ENCODE measurements at regions not wholly inside any gene's neighbourhood (a gene's known extent, or its start where the extent isn't known, plus 50 kb on each side); places are given as distances from the start of the nearest gene placed in this dataset.

DNA sequence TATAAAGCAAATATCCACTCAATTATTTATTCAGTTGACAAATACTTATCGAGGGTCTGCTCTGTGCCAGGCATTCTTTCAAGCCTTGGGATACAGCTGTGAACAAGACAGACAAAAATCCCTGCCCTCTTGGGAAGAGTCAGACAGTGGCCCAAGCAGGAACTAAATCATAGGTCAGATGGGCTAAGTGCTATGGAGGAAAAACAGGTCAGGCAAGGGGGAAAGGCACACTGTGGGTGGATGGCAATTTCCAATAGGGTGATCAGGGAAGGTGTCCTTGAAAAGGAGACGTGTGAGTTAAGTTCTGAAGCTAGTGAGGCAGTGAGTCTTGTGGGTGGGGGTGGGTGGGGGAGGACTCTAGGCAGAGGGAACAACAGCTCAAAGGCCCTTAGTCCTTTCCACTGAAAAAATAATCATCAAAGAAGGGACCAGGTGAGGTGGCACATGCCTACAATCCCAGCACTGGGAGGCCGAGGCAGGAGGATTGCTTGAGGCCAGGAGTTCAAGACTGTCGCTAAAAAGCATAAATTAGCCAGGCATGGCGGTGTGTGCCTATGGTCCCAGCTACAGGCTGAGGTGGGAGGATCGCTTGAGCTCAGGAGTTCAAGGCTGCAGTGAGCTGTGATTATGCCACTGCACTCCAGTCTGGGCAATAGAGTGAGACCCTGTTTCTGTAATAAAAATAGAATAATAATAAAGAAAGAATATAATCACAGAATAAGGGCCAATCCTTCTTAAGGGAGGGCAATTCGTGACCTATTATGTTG, 95.2 kb upstream of the CPEB4 start:
- peaks cover 4 to 13% of the 10 kb centered on the region in 2 experiments for H3K4me1 Mint-ChIP-seq
- H2AFZ ChIP-seq (ENCODE audit: low read length) = no peak overlapping the region
- H3K9ac ChIP-seq (ENCODE audit: extremely low read depth, insufficient read length, low read length) = no peak overlapping the region
- H3K27ac Mint-ChIP-seq = no peak overlapping the region; a peak in 1 of 7 replicates
- H3K9me3 Mint-ChIP-seq = no peaks in the 10 kb centered on the region
- no peak overlapping the region for H3K56ac ChIP-seq (ENCODE audit: insufficient read length, low read depth, low read length)
- H2BK120ac ChIP-seq (ENCODE audit: low read depth, low read length, poor library complexity, severe bottlenecking) = no peak overlapping the region
- H3K36me3 Mint-ChIP-seq (ENCODE audit: insufficient read depth in 1 of 3, low read depth in 3 of 3) = no peaks in the 10 kb centered on the region
- peaks cover 2% of the 10 kb centered on the region; the same call in 1 of the 2 replicates for H3K27me3 Mint-ChIP-seq (ENCODE audit: low read depth)
- no peak overlapping the region for H3K27ac ChIP-seq (ENCODE audit: insufficient read length, low read depth, low read length)
- no peak overlapping the region for H4K91ac ChIP-seq (ENCODE audit: insufficient read length, low read depth, low read length)
- H3K79me2 ChIP-seq (ENCODE audit: insufficient read depth, low read length) = no peaks in the 10 kb centered on the region
- H3K23me2 ChIP-seq (ENCODE audit: insufficient read length, low read depth, low read length, poor library complexity, severe bottlenecking) = no peaks in the 10 kb centered on the region
- H3K4me1 ChIP-seq (ENCODE audit: insufficient read depth, low read length) = no peaks in the 10 kb centered on the region; the same call in 1 of the 2 replicates
- no peak overlapping the region for H3T11ph ChIP-seq (ENCODE audit: low read length)
- H2BK20ac ChIP-seq (ENCODE audit: low read depth, low read length, poor library complexity, severe bottlenecking) = no peak overlapping the region
- no peak overlapping the region for H3K23ac ChIP-seq (ENCODE audit: insufficient read length, low read depth, low read length)
- H2BK15ac ChIP-seq (ENCODE audit: low read depth, low read length) = no peak overlapping the region
- DNase-seq = no peak
- H2AK5ac ChIP-seq (ENCODE audit: insufficient read length, low read length) = no peak overlapping the region
- no peaks in the 10 kb centered on the region for H4K20me1 ChIP-seq (ENCODE audit: control insufficient read depth, insufficient read depth, insufficient read length)
- WGBS (ENCODE audit: extremely low coverage, insufficient read length, low lambda C conversion rate) = no CpG with 5 or more reads among the region's 7 CpGs
- TF ChIP-seq, protein P1, sequence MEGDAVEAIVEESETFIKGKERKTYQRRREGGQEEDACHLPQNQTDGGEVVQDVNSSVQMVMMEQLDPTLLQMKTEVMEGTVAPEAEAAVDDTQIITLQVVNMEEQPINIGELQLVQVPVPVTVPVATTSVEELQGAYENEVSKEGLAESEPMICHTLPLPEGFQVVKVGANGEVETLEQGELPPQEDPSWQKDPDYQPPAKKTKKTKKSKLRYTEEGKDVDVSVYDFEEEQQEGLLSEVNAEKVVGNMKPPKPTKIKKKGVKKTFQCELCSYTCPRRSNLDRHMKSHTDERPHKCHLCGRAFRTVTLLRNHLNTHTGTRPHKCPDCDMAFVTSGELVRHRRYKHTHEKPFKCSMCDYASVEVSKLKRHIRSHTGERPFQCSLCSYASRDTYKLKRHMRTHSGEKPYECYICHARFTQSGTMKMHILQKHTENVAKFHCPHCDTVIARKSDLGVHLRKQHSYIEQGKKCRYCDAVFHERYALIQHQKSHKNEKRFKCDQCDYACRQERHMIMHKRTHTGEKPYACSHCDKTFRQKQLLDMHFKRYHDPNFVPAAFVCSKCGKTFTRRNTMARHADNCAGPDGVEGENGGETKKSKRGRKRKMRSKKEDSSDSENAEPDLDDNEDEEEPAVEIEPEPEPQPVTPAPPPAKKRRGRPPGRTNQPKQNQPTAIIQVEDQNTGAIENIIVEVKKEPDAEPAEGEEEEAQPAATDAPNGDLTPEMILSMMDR (conservative IDR thresholded peaks at IDR 0.05) = no peak
- H3K14ac ChIP-seq (ENCODE audit: insufficient read depth, low read length) = no peak overlapping the region; the same call in 1 of the 2 replicates
- no peak overlapping the region for H2BK12ac ChIP-seq (ENCODE audit: insufficient read length, low read depth, low read length)
- no peaks in the 10 kb centered on the region for H3K9me3 ChIP-seq (ENCODE audit: control insufficient read depth, low read depth, low read length)
- H3K18ac ChIP-seq (ENCODE audit: insufficient read length, low read depth, low read length) = no peak overlapping the region
- H3K4me3 Mint-ChIP-seq = no peak overlapping the region
- H4K8ac ChIP-seq (replicated peaks; ENCODE audit: insufficient read length, low read depth, low read length) = no peak overlapping the region
- no peak overlapping the region for H2BK5ac ChIP-seq (ENCODE audit: insufficient read length, low read length)
- no peak overlapping the region for H3K4me2 ChIP-seq (ENCODE audit: insufficient read depth, insufficient read length, low read length)
- H3K4ac ChIP-seq (ENCODE audit: low read depth, low read length) = no peak overlapping the region
- no peak overlapping the region for H4K5ac ChIP-seq (ENCODE audit: insufficient read length, low read depth, low read length)
- H3K27me3 ChIP-seq (ENCODE audit: insufficient read depth, low read length) = no peaks in the 10 kb centered on the region
- no peaks in the 10 kb centered on the region for H3K79me1 ChIP-seq (ENCODE audit: insufficient read depth, low read depth, low read length, poor library complexity, severe bottlenecking)

All from H9 (cell line).